ENCODE measurements at regions not wholly inside any gene's neighbourhood (a gene's known extent, or its start where the extent isn't known, plus 50 kb on each side); places are given as distances from the start of the nearest gene placed in this dataset.

GRCh38 chr22:23522623-23523251 is 57.4 kb downstream of the IGLL1 start:
- no peak for DNase-seq

GRCh38 chr22:23521441-23522113 is 58.5 kb downstream of the IGLL1 start:
- peak; percentile 94 for DNase-seq

- DNase-seq: no peak
Measured at GRCh38 chr22:23520863-23521440, 59.1 kb downstream of the IGLL1 start.

GRCh38 chr22:23519442-23520157 is 60.5 kb downstream of the IGLL1 start:
- DNase-seq: no peak

GRCh38 chr22:23518376-23519187 is 61.5 kb downstream of the IGLL1 start:
- no peak for DNase-seq

GRCh38 chr22:23517804-23518375 is 62.2 kb downstream of the IGLL1 start:
- no peak for DNase-seq

- no peak for DNase-seq
Measured at GRCh38 chr22:23516304-23516703, 63.8 kb downstream of the IGLL1 start.

GRCh38 chr22:23514322-23515038 is 65.6 kb downstream of the IGLL1 start:
- no peak for DNase-seq

- DNase-seq: no peak
Measured at GRCh38 chr22:23513705-23514104, 66.4 kb downstream of the IGLL1 start.

GRCh38 chr22:23513133-23513532 is 67.0 kb downstream of the IGLL1 start:
- DNase-seq: no peak

- no peak for DNase-seq
Measured at GRCh38 chr22:23512721-23513120, 67.4 kb downstream of the IGLL1 start.

- no peak for DNase-seq
Measured at GRCh38 chr22:23512348-23512705, 67.8 kb downstream of the IGLL1 start.

- DNase-seq: no peak
Measured at GRCh38 chr22:23511627-23512347, 68.3 kb downstream of the IGLL1 start.

- no peak for DNase-seq
Measured at GRCh38 chr22:23509571-23510302, 70.4 kb downstream of the IGLL1 start.

GRCh38 chr22:23504516-23504915 is 75.6 kb downstream of the IGLL1 start:
- DNase-seq: no peak

GRCh38 chr22:23503736-23504440 is 76.2 kb downstream of the IGLL1 start:
- no peak for DNase-seq

GRCh38 chr22:23503142-23503541 is 76.9 kb downstream of the IGLL1 start:
- DNase-seq: no peak

GRCh38 chr22:23501708-23502107 is 78.4 kb downstream of the IGLL1 start:
- no peak for DNase-seq

GRCh38 chr22:23501261-23501619 is 78.8 kb downstream of the IGLL1 start:
- peak; percentile 47 for DNase-seq
